22Rv1 (cell line): ENCODE measurements at regions not wholly inside any gene's neighbourhood (a gene's known extent, or its start where the extent isn't known, plus 50 kb on each side); places are given as distances from the start of the nearest gene placed in this dataset.

Experiments used
- ZFX ChIP-seq: fragments of 450-650 bp; IDR thresholded peaks from 2 replicates; pipeline ENCODE4 v1.6.1; 2017; ENCODE audit warnings: antibody characterized with exemption, borderline replicate concordance
- TF ChIP-seq, protein P1 (sequence below): fragments of 450-650 bp; IDR thresholded peaks from 2 replicates; pipeline ENCODE4 v1.5.1; 2017; ENCODE audit warnings: mild to moderate bottlenecking

DNA sequence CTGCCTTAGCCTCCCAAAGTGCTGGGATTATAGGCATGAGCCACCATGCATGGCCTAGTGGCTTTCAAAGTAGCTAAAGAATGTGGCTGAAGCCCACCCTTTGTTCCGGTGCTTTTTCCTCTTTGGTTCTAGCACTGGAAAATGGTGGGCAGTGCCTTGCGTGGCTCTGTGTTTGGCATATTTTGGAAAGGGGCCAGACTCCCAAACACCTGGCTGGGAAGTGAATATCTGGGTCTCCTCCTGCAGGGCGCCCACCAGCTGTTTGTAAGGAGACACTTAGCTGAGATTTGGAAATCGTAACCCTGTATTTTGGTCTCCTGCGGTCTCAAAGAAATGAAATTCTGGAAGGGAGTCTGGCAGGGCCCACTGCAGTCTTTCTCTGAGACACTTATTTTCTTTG is 336.4 kb downstream of the IL20RB start:
- TF ChIP-seq, protein P1, sequence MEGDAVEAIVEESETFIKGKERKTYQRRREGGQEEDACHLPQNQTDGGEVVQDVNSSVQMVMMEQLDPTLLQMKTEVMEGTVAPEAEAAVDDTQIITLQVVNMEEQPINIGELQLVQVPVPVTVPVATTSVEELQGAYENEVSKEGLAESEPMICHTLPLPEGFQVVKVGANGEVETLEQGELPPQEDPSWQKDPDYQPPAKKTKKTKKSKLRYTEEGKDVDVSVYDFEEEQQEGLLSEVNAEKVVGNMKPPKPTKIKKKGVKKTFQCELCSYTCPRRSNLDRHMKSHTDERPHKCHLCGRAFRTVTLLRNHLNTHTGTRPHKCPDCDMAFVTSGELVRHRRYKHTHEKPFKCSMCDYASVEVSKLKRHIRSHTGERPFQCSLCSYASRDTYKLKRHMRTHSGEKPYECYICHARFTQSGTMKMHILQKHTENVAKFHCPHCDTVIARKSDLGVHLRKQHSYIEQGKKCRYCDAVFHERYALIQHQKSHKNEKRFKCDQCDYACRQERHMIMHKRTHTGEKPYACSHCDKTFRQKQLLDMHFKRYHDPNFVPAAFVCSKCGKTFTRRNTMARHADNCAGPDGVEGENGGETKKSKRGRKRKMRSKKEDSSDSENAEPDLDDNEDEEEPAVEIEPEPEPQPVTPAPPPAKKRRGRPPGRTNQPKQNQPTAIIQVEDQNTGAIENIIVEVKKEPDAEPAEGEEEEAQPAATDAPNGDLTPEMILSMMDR, result no peak
- TF ChIP-seq ZFX, result no peak
